Endothelial cell of umbilical vein (primary cell): ENCODE measurements at regions not wholly inside any gene's neighbourhood (a gene's known extent, or its start where the extent isn't known, plus 50 kb on each side); places are given as distances from the start of the nearest gene placed in this dataset.

Experiments used
- EZH2 ChIP-seq: IDR thresholded peaks from 2 replicates; pipeline ENCODE4 v1.6.1; 2012; ENCODE audit warnings: borderline replicate concordance, low read depth, mild to moderate bottlenecking, moderate library complexity, low read length, inconsistent platforms; ENCODE audit not compliant: severe bottlenecking
- FOS ChIP-seq: IDR thresholded peaks from 2 replicates; pipeline ENCODE4 v1.6.1; 2011; ENCODE audit warnings: mild to moderate bottlenecking, low read length, moderate library complexity, borderline replicate concordance; ENCODE audit not compliant: insufficient read depth
- JUN ChIP-seq: IDR thresholded peaks from 2 replicates; pipeline ENCODE4 v1.6.1; 2011; ENCODE audit warnings: borderline replicate concordance, low read depth; ENCODE audit not compliant: insufficient read length, insufficient read depth
- POLR2A ChIP-seq: IDR thresholded peaks from 2 replicates; pipeline ENCODE4 v1.6.1; 2012; ENCODE audit warnings: low read depth, mild to moderate bottlenecking, control low read depth, low read length
- POLR2AphosphoS5 ChIP-seq: IDR thresholded peaks from 2 replicates; pipeline ENCODE4 v1.6.1; 2012; ENCODE audit warnings: low read depth, mild to moderate bottlenecking, control low read depth, low read length, moderate library complexity; ENCODE audit not compliant: insufficient read depth
- TF ChIP-seq, protein P1 (sequence below), 2 donors: IDR thresholded peaks; 1 replicate in 1 of 2; 2 replicates in 1 of 2; pipeline ENCODE4 v1.5.1; 2011; ENCODE audit warnings: low read length in 2 of 2, mild to moderate bottlenecking in 2 of 2, moderate library complexity in 2 of 2, control low read depth in 1 of 2, inconsistent platforms in 1 of 2, low read depth in 1 of 2; ENCODE audit not compliant: insufficient read depth in 1 of 2; ENCODE audit errors: extremely low read depth in 1 of 2
- TF ChIP-seq, protein P2 (sequence below): IDR thresholded peaks from 2 replicates; pipeline ENCODE4 v1.6.1; 2011; ENCODE audit not compliant: insufficient read depth, insufficient read length

DNA sequence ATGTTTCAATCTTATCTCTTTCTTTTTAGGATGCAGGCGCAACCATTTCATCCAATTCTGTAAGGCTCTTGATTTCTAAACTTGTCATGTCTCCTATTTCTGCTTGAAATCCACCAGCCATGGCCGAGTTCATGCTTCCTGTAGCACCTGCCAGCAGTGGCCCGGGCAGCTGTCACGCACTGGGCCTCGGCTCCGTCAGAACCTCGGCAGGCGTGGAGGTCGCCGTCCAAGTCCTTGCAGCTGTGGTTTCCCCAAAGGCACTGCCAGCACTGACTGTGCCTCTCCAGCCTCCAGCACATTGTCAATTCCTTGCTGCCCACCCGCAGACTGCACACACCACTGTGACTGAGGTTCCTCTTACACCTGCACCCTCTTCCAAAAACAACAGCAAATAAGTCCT, 188.7 kb upstream of the SALL3 start:
- TF ChIP-seq POLR2A = no peak
- TF ChIP-seq, protein P1, sequence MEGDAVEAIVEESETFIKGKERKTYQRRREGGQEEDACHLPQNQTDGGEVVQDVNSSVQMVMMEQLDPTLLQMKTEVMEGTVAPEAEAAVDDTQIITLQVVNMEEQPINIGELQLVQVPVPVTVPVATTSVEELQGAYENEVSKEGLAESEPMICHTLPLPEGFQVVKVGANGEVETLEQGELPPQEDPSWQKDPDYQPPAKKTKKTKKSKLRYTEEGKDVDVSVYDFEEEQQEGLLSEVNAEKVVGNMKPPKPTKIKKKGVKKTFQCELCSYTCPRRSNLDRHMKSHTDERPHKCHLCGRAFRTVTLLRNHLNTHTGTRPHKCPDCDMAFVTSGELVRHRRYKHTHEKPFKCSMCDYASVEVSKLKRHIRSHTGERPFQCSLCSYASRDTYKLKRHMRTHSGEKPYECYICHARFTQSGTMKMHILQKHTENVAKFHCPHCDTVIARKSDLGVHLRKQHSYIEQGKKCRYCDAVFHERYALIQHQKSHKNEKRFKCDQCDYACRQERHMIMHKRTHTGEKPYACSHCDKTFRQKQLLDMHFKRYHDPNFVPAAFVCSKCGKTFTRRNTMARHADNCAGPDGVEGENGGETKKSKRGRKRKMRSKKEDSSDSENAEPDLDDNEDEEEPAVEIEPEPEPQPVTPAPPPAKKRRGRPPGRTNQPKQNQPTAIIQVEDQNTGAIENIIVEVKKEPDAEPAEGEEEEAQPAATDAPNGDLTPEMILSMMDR (IDR thresholded peaks at IDR 0.05; ENCODE audit: extremely low read depth in 1 of 2, insufficient read depth in 1 of 2, low read depth in 1 of 2, low read length in 2 of 2) = no peak
- TF ChIP-seq EZH2 = no peak
- TF ChIP-seq, protein P2, sequence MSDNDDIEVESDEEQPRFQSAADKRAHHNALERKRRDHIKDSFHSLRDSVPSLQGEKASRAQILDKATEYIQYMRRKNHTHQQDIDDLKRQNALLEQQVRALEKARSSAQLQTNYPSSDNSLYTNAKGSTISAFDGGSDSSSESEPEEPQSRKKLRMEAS = no peak
- TF ChIP-seq POLR2AphosphoS5 = no peak
- no peak for TF ChIP-seq JUN
- no peak for TF ChIP-seq FOS
